HCT116 (cell line): ENCODE measurements at regions not wholly inside any gene's neighbourhood (a gene's known extent, or its start where the extent isn't known, plus 50 kb on each side); places are given as distances from the start of the nearest gene placed in this dataset.
"Not testable (repeated sequence)": the region's sequence is repeated elsewhere in the genome, so short reads cannot be mapped to it uniquely, and the experiment has no call there.

Source experiments
- ATAC-seq: fragments of 200-7000 bp; cut with Tn5 transposase; 2 replicates; pipeline ENCODE4 v1.9.1; 2020; ENCODE audit warnings: mild to moderate bottlenecking, moderate library complexity
- BruUV-seq: library from RNA; stranded (reverse); fragments of 400-500 nt; replicated peaks from 2 replicates; lab custom pipeline; 2021; lab: Mats Ljungman, UMichigan
- CTCF ChIA-PET: fragments of 300-600 bp; sonication (Branson Sonifier 250); formaldehyde crosslinking; loops from one replicate; lab custom pipeline; 2021; ENCODE audit warnings: antibody characterized with exemption; lab: Charles Lee
- POLR2A ChIA-PET: fragments of 300-600, 350-600 bp; sonication (Branson Sonifier 250); formaldehyde crosslinking; loops from one replicate; lab custom pipeline; 2021; ENCODE audit warnings: antibody characterized with exemption; lab: Charles Lee
- RAD21 ChIA-PET, 2 experiments: fragments of 300-600 bp; sonication (Branson Sonifier 250); formaldehyde crosslinking; loops; one replicate each; lab custom pipeline; 2023; ENCODE audit warnings: low total read pairs in 2 of 2; ENCODE audit not compliant: uncharacterized antibody in 2 of 2, unreplicated experiment in 2 of 2, low non-redundant PET in 1 of 2; lab: Charles Lee
- DNase-seq: peaks from one replicate; pipeline ENCODE4 v3.0.0-alpha.2; 2010; ENCODE audit warnings: low read depth, low spot score
- H2AFZ ChIP-seq: fragments of 200-600 bp; shearing (Covaris generic), sonication (generic); 2 replicates; pipeline ENCODE4 v1.6.1; 2017; ENCODE audit warnings: low read depth, mixed run types, mixed read lengths, antibody characterized with exemption, low read length; ENCODE audit not compliant: poor library complexity, severe bottlenecking
- H3K27ac ChIP-seq: 2 replicates; pipeline ENCODE4 v1.5.1; 2012; ENCODE audit warnings: low read depth, low read length
- H3K27me3 ChIP-seq: fragments of 200-600 bp; sonication (generic); 2 replicates; pipeline ENCODE4 v1.6.1; 2016; ENCODE audit warnings: mixed run types, low read length, mixed read lengths; ENCODE audit not compliant: insufficient read depth
- H3K36me3 ChIP-seq, 2 experiments: fragments of 200-500 bp in 1 of 2; fragments of 200-600 bp in 1 of 2; sonication (Bioruptor generic) in 1 of 2; sonication (generic) in 1 of 2; 2 replicates each; pipeline versions ENCODE4 v1.5.1 to v1.6.1; 2014 to 2016; ENCODE audit warnings: low read length in 2 of 2, inconsistent platforms in 1 of 2, mixed read lengths in 1 of 2, mixed run types in 1 of 2; ENCODE audit not compliant: insufficient read depth in 2 of 2, control insufficient read depth in 1 of 2
- H3K4me1 ChIP-seq, 2 experiments: fragments of 200-600 bp in 1 of 2; sonication (generic) in 1 of 2; 2 replicates each; pipeline versions ENCODE4 v1.5.1 to v1.6.1; 2012 to 2017; ENCODE audit warnings: low read length in 2 of 2, inconsistent platforms in 1 of 2, mild to moderate bottlenecking in 1 of 2, mixed read lengths in 1 of 2, mixed run types in 1 of 2, moderate library complexity in 1 of 2; ENCODE audit not compliant: insufficient read depth in 2 of 2, control insufficient read depth in 1 of 2
- H3K4me2 ChIP-seq: fragments of 200-600 bp; sonication (generic); 2 replicates; pipeline ENCODE4 v1.6.1; 2017; ENCODE audit warnings: mixed run types, low read length, mixed read lengths
- H3K4me3 ChIP-seq, 2 experiments: fragments of 200-600 bp in 1 of 2; sonication (generic) in 1 of 2; replicated peaks in 1 of 2; 2 replicates each; pipeline ENCODE4 v1.5.1; 2011 to 2016; ENCODE audit warnings: low read length in 2 of 2, control low read depth in 1 of 2, low read depth in 1 of 2, mild to moderate bottlenecking in 1 of 2, mixed read lengths in 1 of 2, mixed run types in 1 of 2
- H3K79me2 ChIP-seq: fragments of 200-600 bp; sonication (generic); 2 replicates; pipeline ENCODE4 v1.6.1; 2017; ENCODE audit warnings: mild to moderate bottlenecking, mixed run types, low read length, moderate library complexity, mixed read lengths; ENCODE audit not compliant: insufficient read depth
- H3K9ac ChIP-seq: fragments of 200-600 bp; sonication (generic); 2 replicates; pipeline ENCODE4 v1.6.1; 2016; ENCODE audit warnings: low read length, mixed read lengths
- H3K9me2 ChIP-seq: fragments of 200-600 bp; sonication (generic), shearing (Covaris generic); 2 replicates; pipeline ENCODE4 v1.6.1; 2017; ENCODE audit warnings: mixed run types, mild to moderate bottlenecking, moderate library complexity; ENCODE audit not compliant: insufficient read depth
- H3K9me3 ChIP-seq, 2 experiments: fragments of 200-500 bp in 1 of 2; fragments of 200-600 bp in 1 of 2; sonication (Bioruptor generic) in 1 of 2; sonication (generic) in 1 of 2; 2 replicates each; pipeline ENCODE4 v1.6.1; 2014 to 2017; ENCODE audit warnings: low read length in 2 of 2, mixed read lengths in 2 of 2, inconsistent platforms in 1 of 2, low read depth in 1 of 2, mild to moderate bottlenecking in 1 of 2, mixed run types in 1 of 2, moderate library complexity in 1 of 2; ENCODE audit not compliant: control insufficient read depth in 1 of 2, insufficient read depth in 1 of 2
- H4K20me1 ChIP-seq: fragments of 200-600 bp; sonication (generic), shearing (Covaris generic); 2 replicates; pipeline ENCODE4 v1.6.1; 2017; ENCODE audit warnings: mixed run types, mild to moderate bottlenecking, moderate library complexity; ENCODE audit not compliant: insufficient read depth
- CEBPB ChIP-seq: IDR thresholded peaks from 2 replicates; pipeline ENCODE4 v1.6.1; 2012; ENCODE audit warnings: low read depth
- EZH2phosphoT487 ChIP-seq: fragments of 200-600 bp; IDR thresholded peaks from 2 replicates; pipeline ENCODE4 v1.6.1; 2018; ENCODE audit warnings: antibody characterized with exemption, borderline replicate concordance
- FOSL1 ChIP-seq: IDR thresholded peaks from 2 replicates; pipeline ENCODE4 v1.6.1; 2012; ENCODE audit warnings: low read depth
- JUND ChIP-seq: IDR thresholded peaks from 2 replicates; pipeline ENCODE4 v1.6.1; 2012
- RAD21 ChIP-seq: IDR thresholded peaks from 2 replicates; pipeline ENCODE4 v1.6.1; 2012; ENCODE audit warnings: low read depth, mild to moderate bottlenecking
- SP1 ChIP-seq: IDR thresholded peaks from 2 replicates; pipeline ENCODE4 v1.6.1; 2012; ENCODE audit warnings: low read depth
- ZFX ChIP-seq: fragments of 450-650 bp; IDR thresholded peaks from 2 replicates; pipeline ENCODE4 v1.6.1; 2017
- intact Hi-C: fragments of 100-400 bp; cut with micrococcal nuclease; formaldehyde crosslinking; loops from 2 replicates; pipeline ENCODE4 v1.10.0; 2022

- no peaks in the 10 kb centered on the region for H3K27me3 ChIP-seq
- H3K4me1 ChIP-seq = no peaks in the 10 kb centered on the region
- H3K27ac ChIP-seq = no peak overlapping the region
- no TSS peak for BruUV-seq
- ChIA-PET POLR2A (no interaction called here), RAD21 (no interaction called here), CTCF (no interaction called here)
- intact Hi-C loops = no loop called here
- DNase-seq (no peak), ATAC-seq (no peak)
- H3K9me3 ChIP-seq = no peaks in the 10 kb centered on the region
- no peak overlapping the region for H3K9ac ChIP-seq
- no peaks in the 10 kb centered on the region for H3K79me2 ChIP-seq
- TF ChIP-seq FOSL1 = no peak
- no peak for TF ChIP-seq JUND
- no peak for TF ChIP-seq RAD21
- TF ChIP-seq SP1 = no peak
- TF ChIP-seq CEBPB = no peak
- no peak for TF ChIP-seq ZFX
- TF ChIP-seq EZH2phosphoT487 = no peak
- no peak overlapping the region for H2AFZ ChIP-seq
- H3K36me3 ChIP-seq = no peaks in the 10 kb centered on the region
- H4K20me1 ChIP-seq = no peaks in the 10 kb centered on the region
- H3K9me2 ChIP-seq = no peaks in the 10 kb centered on the region
- no peak overlapping the region for H3K4me3 ChIP-seq
- H3K4me2 ChIP-seq = no peak overlapping the region
These were observed 1718.6 kb downstream of the SUCLG1 start for GRCh38 chr2:82740527-82740926.

- H2AFZ ChIP-seq, CTCF ChIA-PET, H4K20me1 ChIP-seq, H3K36me3 ChIP-seq, H3K27me3 ChIP-seq, POLR2A ChIA-PET, RAD21 ChIA-PET, H3K4me3 ChIP-seq, H3K4me2 ChIP-seq, H3K9me2 ChIP-seq, H3K27ac ChIP-seq, H3K9ac ChIP-seq, H3K9me3 ChIP-seq, ATAC-seq, BruUV-seq, H3K79me2 ChIP-seq, H3K4me1 ChIP-seq, DNase-seq, intact Hi-C loops: not testable (repeated sequence)
These were observed 1721.1 kb downstream of the SUCLG1 start for GRCh38 chr2:82737965-82738364.
